ENCODE measurements at regions not wholly inside any gene's neighbourhood (a gene's known extent, or its start where the extent isn't known, plus 50 kb on each side); places are given as distances from the start of the nearest gene placed in this dataset.

DNA sequence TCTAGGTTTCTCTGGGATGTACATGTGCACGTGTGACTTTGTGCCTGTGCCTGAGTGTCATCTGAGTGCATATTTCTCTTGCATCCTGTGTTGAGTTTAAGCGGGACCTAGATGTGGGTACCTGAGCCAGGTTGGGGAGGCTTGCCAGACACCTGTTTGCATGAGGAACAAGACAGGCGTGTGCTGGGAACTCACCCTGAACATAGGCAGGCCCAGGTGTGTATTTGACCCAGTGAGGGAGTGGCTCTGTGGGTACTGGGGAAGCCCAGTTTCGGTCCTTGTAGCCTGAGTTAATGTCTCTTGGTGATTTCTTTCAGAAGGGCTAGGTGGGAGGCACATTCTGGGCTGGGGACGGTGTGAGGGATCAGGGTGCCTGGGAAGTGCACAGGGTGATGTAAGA lies 98.6 kb downstream of the TMEM170B start:
- TF ChIP-seq, protein P1, sequence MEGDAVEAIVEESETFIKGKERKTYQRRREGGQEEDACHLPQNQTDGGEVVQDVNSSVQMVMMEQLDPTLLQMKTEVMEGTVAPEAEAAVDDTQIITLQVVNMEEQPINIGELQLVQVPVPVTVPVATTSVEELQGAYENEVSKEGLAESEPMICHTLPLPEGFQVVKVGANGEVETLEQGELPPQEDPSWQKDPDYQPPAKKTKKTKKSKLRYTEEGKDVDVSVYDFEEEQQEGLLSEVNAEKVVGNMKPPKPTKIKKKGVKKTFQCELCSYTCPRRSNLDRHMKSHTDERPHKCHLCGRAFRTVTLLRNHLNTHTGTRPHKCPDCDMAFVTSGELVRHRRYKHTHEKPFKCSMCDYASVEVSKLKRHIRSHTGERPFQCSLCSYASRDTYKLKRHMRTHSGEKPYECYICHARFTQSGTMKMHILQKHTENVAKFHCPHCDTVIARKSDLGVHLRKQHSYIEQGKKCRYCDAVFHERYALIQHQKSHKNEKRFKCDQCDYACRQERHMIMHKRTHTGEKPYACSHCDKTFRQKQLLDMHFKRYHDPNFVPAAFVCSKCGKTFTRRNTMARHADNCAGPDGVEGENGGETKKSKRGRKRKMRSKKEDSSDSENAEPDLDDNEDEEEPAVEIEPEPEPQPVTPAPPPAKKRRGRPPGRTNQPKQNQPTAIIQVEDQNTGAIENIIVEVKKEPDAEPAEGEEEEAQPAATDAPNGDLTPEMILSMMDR (conservative IDR thresholded peaks at IDR 0.05; ENCODE audit: low read depth, low read length): no peak
- TF ChIP-seq RFX5 (IDR thresholded peaks at IDR 0.05; ENCODE audit: low read depth, low read length): no peak
- TF ChIP-seq RAD21 (IDR thresholded peaks at IDR 0.05; ENCODE audit: low read length): no peak
- TF ChIP-seq POLR2A (IDR thresholded peaks at IDR 0.05; ENCODE audit: low read depth, low read length): no peak
- no peak for TF ChIP-seq CEBPB (IDR thresholded peaks at IDR 0.05; ENCODE audit: low read depth, low read length)
- TF ChIP-seq BHLHE40 (IDR thresholded peaks at IDR 0.05; ENCODE audit: low read depth, low read length): no peak
- no peak for TF ChIP-seq SMC3 (IDR thresholded peaks at IDR 0.05; ENCODE audit: low read depth, low read length)
- TF ChIP-seq MAFK (IDR thresholded peaks at IDR 0.05; ENCODE audit: low read depth, low read length): no peak
- no peak for TF ChIP-seq RCOR1 (IDR thresholded peaks at IDR 0.05; ENCODE audit: insufficient replicate concordance, low read length)
- no peak for TF ChIP-seq MAZ (IDR thresholded peaks at IDR 0.05; ENCODE audit: borderline replicate concordance, low read depth, low read length)
- TF ChIP-seq, protein P2, sequence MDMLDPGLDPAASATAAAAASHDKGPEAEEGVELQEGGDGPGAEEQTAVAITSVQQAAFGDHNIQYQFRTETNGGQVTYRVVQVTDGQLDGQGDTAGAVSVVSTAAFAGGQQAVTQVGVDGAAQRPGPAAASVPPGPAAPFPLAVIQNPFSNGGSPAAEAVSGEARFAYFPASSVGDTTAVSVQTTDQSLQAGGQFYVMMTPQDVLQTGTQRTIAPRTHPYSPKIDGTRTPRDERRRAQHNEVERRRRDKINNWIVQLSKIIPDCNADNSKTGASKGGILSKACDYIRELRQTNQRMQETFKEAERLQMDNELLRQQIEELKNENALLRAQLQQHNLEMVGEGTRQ (IDR thresholded peaks at IDR 0.05; ENCODE audit: low read depth, low read length): no peak
- TF ChIP-seq, protein P3, sequence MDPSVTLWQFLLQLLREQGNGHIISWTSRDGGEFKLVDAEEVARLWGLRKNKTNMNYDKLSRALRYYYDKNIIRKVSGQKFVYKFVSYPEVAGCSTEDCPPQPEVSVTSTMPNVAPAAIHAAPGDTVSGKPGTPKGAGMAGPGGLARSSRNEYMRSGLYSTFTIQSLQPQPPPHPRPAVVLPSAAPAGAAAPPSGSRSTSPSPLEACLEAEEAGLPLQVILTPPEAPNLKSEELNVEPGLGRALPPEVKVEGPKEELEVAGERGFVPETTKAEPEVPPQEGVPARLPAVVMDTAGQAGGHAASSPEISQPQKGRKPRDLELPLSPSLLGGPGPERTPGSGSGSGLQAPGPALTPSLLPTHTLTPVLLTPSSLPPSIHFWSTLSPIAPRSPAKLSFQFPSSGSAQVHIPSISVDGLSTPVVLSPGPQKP (IDR thresholded peaks at IDR 0.05; ENCODE audit: borderline replicate concordance, low read depth, low read length): no peak
